GM18511 (cell line): ENCODE measurements at regions not wholly inside any gene's neighbourhood (a gene's known extent, or its start where the extent isn't known, plus 50 kb on each side); places are given as distances from the start of the nearest gene placed in this dataset.
"Not testable (repeated sequence)": the region's sequence is repeated elsewhere in the genome, so short reads cannot be mapped to it uniquely, and the experiment has no call there.

ENCODE experiments used
- ATAC-seq: cut with Tn5 transposase; IDR thresholded peaks from one replicate; pipeline ENCODE4 v1.9.1; 2021; ENCODE audit warnings: mild to moderate bottlenecking, moderate library complexity; ENCODE audit not compliant: unreplicated experiment

GRCh38 chr2:103361712-103362111, 599.9 kb downstream of the TMEM182 start:
- ATAC-seq, result no peak

GRCh38 chr2:103363639-103364038, 601.8 kb downstream of the TMEM182 start:
- no peak for ATAC-seq

GRCh38 chr2:103364177-103364576, 602.3 kb downstream of the TMEM182 start:
- no peak for ATAC-seq

- no peak for ATAC-seq
These were observed 603.2 kb downstream of the TMEM182 start for GRCh38 chr2:103365071-103365470.

GRCh38 chr2:103367877-103368276, 606.0 kb downstream of the TMEM182 start:
- ATAC-seq, result no peak

DNA sequence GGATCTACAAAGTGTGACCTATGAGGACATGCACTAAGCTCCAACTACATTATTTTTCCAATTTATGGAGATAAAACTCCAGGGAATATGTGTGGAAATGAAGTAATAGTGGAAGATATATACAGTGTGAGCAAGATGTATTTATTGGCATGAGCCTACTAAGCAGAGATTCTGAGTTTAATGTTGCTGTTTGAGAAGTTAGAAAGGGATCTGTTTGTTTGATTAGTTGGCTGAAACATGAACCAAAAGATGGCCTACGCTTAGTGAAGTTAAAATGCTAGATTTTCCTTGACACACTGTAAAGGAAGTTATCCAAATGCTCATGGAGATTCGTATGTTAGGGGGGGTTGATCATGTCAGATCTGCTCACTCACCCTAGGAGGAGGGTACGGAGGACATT, 621.7 kb downstream of the TMEM182 start:
- no peak for ATAC-seq

DNA sequence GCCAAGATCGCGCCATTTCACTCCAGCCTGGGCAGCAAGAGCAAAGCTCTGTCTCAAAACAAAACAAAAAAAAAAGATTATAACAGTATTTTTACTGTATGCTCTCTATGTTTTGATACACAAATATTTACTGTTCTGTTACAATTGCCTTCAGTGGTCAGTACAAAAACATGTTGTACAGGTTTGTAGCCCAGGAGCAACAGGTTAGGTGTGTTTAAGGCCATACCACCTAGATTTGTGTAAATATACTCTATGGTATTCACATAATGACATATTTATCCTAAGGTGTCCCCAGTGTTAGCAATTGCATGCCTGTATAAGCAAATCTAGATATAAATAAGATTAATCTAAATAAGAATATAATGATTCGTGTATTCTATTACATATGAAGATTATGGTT, 625.0 kb downstream of the TMEM182 start:
- ATAC-seq, result no peak

DNA sequence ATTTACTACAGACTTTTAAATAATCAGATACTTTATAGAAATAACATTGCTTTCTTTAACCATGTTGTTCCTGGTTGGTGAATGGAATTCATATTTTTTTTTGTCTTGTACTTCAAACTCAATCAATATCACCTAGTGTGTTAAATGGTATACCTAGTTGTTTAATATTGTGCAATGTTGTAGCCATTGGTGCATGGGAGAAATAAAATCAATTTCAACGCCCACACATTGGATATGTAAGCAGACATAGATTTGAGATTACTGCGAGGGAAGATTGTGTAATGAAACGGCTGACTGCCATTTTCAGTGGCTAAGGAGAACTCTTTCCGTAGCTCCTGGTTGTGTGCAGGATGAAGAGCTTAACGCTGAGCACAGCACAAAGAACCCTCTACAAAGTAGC, 626.1 kb downstream of the TMEM182 start:
- ATAC-seq, result no peak

- ATAC-seq, result no peak
These were observed 634.3 kb downstream of the TMEM182 start for GRCh38 chr2:103396152-103396551.

GRCh38 chr2:103401621-103402020, 639.8 kb downstream of the TMEM182 start:
- ATAC-seq, result no peak

GRCh38 chr2:103402336-103402735, 640.5 kb downstream of the TMEM182 start:
- ATAC-seq, result no peak

- ATAC-seq, result no peak
These were observed 641.1 kb downstream of the TMEM182 start for GRCh38 chr2:103402944-103403343.

DNA sequence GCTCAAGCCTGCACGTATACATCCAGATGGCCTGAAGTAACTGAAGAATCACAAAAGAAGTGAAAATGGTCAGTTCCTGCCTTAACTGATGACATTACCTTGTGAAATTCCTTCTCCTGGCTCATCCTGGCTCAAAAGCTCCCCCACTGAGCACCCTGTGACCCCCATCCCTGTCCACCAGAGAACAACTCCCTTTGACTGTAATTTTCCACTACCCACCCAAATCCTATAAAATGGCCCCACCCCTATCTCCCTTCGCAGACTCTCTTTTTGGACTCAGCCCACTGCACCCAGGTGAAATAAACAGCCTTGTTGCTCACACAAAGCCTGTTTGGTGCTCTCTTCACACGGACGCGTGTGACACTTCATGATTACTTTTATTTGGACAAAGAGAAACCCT, 641.6 kb downstream of the TMEM182 start:
- ATAC-seq, result not testable (repeated sequence)

GRCh38 chr2:103410221-103410620, 648.4 kb downstream of the TMEM182 start:
- ATAC-seq, result no peak

GRCh38 chr2:103419506-103419905, 657.7 kb downstream of the TMEM182 start:
- no peak for ATAC-seq

GRCh38 chr2:103423100-103423499, 661.3 kb downstream of the TMEM182 start:
- no peak for ATAC-seq

- no peak for ATAC-seq
These were observed 665.7 kb downstream of the TMEM182 start for GRCh38 chr2:103427567-103427966.

- ATAC-seq, result no peak
These were observed 668.4 kb downstream of the TMEM182 start for GRCh38 chr2:103430191-103430590.

DNA sequence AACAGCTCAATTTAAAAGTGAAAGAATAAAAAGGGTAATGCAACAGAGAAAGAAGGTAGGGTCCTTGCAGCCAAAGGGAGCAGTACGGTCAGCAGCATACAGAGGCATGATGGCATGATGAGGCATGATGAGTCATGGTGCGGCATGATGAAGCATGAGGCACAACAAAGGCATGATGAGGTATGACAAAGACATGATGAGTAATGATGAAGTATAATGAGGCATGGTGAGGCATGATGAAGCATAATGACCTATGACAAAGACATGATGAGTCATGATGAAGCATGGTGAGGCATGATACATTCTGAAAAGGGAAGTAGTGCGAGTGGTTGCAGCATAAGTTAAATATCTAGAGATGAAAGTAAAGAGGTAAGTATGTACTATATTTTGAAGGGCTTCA, 673.2 kb downstream of the TMEM182 start:
- ATAC-seq, result no peak

DNA sequence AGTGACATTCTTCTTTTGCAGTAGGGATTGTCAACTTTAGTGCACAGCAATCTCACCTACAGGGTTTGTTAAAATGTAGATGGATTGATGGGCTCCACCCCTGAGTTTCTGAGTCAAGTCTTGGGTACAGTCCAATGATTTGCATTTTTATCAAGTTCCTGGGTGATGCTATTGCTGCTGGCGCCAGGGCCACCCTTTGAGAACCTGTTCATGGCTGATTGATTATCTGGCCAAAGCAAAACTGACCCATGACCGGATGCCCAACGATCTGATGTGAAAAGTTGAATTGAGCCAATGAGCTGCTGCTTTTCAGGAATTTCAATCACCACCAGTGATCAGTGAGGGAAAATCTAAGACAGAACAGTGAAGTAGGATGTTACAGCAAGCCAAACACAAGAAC, 675.3 kb downstream of the TMEM182 start:
- ATAC-seq, result no peak

- no peak for ATAC-seq
These were observed 683.5 kb downstream of the TMEM182 start for GRCh38 chr2:103445347-103445746.

DNA sequence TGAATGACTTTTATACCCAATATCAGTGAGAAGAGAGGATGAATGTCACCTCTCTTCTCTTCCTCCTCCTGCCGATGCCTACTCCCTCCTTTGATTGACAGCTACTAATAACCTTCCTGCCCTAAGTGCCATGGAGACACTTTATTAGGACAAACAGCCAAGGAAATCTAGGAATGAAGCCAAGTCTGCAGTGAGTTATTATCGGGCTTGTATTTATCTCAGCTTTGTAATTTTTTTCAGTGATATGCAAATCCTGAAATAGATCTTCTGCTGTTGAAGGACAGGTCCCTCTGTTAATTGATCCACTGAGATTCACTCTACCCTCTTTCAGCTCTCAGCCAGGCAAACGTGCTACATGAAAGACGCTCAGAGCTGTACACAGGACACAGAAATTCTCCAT, 686.7 kb downstream of the TMEM182 start:
- no peak for ATAC-seq

GRCh38 chr2:103451283-103451682, 689.5 kb downstream of the TMEM182 start:
- no peak for ATAC-seq

DNA sequence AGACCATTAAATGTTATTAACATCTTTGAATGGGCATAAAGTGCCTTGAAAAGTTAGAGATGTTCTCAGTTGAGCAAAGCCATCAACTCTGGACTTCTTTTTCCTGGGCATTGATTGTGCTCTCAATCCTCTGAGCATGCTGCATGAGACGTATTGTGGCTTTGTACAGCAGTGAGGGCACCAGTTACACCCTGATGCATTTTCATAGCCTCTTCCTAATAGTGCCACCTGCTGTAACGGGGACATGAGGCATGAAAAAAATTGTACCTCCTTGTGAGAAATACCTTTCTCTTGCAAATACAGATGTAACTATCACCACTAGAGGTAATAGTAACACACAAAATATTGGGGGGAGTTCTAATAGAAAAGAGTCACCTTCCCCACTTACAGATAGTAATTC, 697.5 kb downstream of the TMEM182 start:
- ATAC-seq, result no peak
